ENCODE measurements at regions not wholly inside any gene's neighbourhood (a gene's known extent, or its start where the extent isn't known, plus 50 kb on each side); places are given as distances from the start of the nearest gene placed in this dataset.

GRCh38 chr11:90646266-90646665 is 423.4 kb upstream of the CHORDC1 start:
- TF ChIP-seq CTCF (IDR thresholded peaks at IDR 0.05), result no peak
- TF ChIP-seq POLR2A (IDR thresholded peaks at IDR 0.05), result no peak

All from body of pancreas (tissue), 4 donors.